ENCODE measurements at regions not wholly inside any gene's neighbourhood (a gene's known extent, or its start where the extent isn't known, plus 50 kb on each side); places are given as distances from the start of the nearest gene placed in this dataset.

GRCh38 chr9:82346040-82346439 lies 357.5 kb downstream of the SPATA31D1 start (continued):
- TF ChIP-seq ZNF518A (tag by site-specific recombination; conservative IDR thresholded peaks at IDR 0.05; ENCODE audit: low read depth) (no peak), YY1 (tag by site-specific recombination; IDR thresholded peaks at IDR 0.05) (no peak), ZNF133 (tag by site-specific recombination; IDR thresholded peaks at IDR 0.05) (no peak), ZNF514 (tag by site-specific recombination; IDR thresholded peaks at IDR 0.05) (no peak), ZBTB44 (tag by site-specific recombination; IDR thresholded peaks at IDR 0.05) (no peak), ZNF585B (tag by site-specific recombination; IDR thresholded peaks at IDR 0.05) (peak; percentile 93), ZNF830 (tag by site-specific recombination; IDR thresholded peaks at IDR 0.05; ENCODE audit: low read depth) (no peak)
- TF ChIP-seq, protein P1, sequence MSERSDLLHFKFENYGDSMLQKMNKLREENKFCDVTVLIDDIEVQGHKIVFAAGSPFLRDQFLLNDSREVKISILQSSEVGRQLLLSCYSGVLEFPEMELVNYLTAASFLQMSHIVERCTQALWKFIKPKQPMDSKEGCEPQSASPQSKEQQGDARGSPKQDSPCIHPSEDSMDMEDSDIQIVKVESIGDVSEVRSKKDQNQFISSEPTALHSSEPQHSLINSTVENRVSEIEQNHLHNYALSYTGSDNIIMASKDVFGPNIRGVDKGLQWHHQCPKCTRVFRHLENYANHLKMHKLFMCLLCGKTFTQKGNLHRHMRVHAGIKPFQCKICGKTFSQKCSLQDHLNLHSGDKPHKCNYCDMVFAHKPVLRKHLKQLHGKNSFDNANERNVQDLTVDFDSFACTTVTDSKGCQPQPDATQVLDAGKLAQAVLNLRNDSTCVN (tag by site-specific recombination; optimal IDR thresholded peaks at IDR 0.05) = no peak

GRCh38 chr9:82353631-82354278 lies 365.2 kb downstream of the SPATA31D1 start:
- TF ChIP-seq ZNF610 (tag by site-specific recombination; IDR thresholded peaks at IDR 0.05; ENCODE audit: borderline replicate concordance) (no peak), ZNF2 (tag by site-specific recombination; IDR thresholded peaks at IDR 0.05) (no peak), ZNF623 (tag by site-specific recombination; IDR thresholded peaks at IDR 0.05) (no peak), ZNF792 (tag by site-specific recombination; IDR thresholded peaks at IDR 0.05) (no peak), YY2 (tag by site-specific recombination; IDR thresholded peaks at IDR 0.05) (no peak), ZNF561 (tag by site-specific recombination; IDR thresholded peaks at IDR 0.05; ENCODE audit: borderline replicate concordance) (no peak), KLF10 (tag by site-specific recombination; IDR thresholded peaks at IDR 0.05) (no peak)
- no peak overlapping the region for H3K4me3 ChIP-seq (ENCODE audit: low read depth, low read length)
- POLR2A ChIA-PET = no interaction called here
- H3K9me3 ChIP-seq (ENCODE audit: control insufficient read depth, insufficient read depth, low read depth, low read length) = no peaks in the 10 kb centered on the region
- CTCF ChIA-PET = no interaction called here
- H3K36me3 ChIP-seq (ENCODE audit: control insufficient read depth in 2 of 2, insufficient read depth in 1 of 2, low read length in 2 of 2) = no peaks in the 10 kb centered on the region
- H3K27ac ChIP-seq (ENCODE audit: extremely low read depth, low read depth, low read length) = no peak overlapping the region
- H3K4me1 ChIP-seq (ENCODE audit: control insufficient read depth, insufficient read depth, low read length) = no peaks in the 10 kb centered on the region

GRCh38 chr9:82354279-82354659 lies 365.7 kb downstream of the SPATA31D1 start:
- no peaks in the 10 kb centered on the region for H3K4me1 ChIP-seq (ENCODE audit: control insufficient read depth, insufficient read depth, low read length)
- no peak overlapping the region for H3K27ac ChIP-seq (ENCODE audit: extremely low read depth, low read depth, low read length)
- CTCF ChIA-PET = no interaction called here
- no peaks in the 10 kb centered on the region for H3K36me3 ChIP-seq (ENCODE audit: control insufficient read depth in 2 of 2, insufficient read depth in 1 of 2, low read length in 2 of 2)
- POLR2A ChIA-PET = no interaction called here
- no peaks in the 10 kb centered on the region for H3K9me3 ChIP-seq (ENCODE audit: control insufficient read depth, insufficient read depth, low read depth, low read length)
- no peak overlapping the region for H3K4me3 ChIP-seq (ENCODE audit: low read depth, low read length)
- TF ChIP-seq ZBTB6 (tag by site-specific recombination; IDR thresholded peaks at IDR 0.05) (no peak), ZNF747 (tag by site-specific recombination; IDR thresholded peaks at IDR 0.05) (no peak), ZNF211 (tag by site-specific recombination; IDR thresholded peaks at IDR 0.05; ENCODE audit: low read depth) (no peak), MZF1 (tag by site-specific recombination; IDR thresholded peaks at IDR 0.05; ENCODE audit: borderline replicate concordance) (no peak), BCL11B (tag by site-specific recombination; IDR thresholded peaks at IDR 0.05; ENCODE audit: low read depth) (no peak), ZNF701 (tag by site-specific recombination; IDR thresholded peaks at IDR 0.05) (no peak), ZNF561 (tag by site-specific recombination; IDR thresholded peaks at IDR 0.05; ENCODE audit: borderline replicate concordance) (no peak), ZNF23 (tag by site-specific recombination; IDR thresholded peaks at IDR 0.05; ENCODE audit: borderline replicate concordance) (no peak), ZNF37A (tag by site-specific recombination; IDR thresholded peaks at IDR 0.05) (no peak)
- TF ChIP-seq, protein P2, sequence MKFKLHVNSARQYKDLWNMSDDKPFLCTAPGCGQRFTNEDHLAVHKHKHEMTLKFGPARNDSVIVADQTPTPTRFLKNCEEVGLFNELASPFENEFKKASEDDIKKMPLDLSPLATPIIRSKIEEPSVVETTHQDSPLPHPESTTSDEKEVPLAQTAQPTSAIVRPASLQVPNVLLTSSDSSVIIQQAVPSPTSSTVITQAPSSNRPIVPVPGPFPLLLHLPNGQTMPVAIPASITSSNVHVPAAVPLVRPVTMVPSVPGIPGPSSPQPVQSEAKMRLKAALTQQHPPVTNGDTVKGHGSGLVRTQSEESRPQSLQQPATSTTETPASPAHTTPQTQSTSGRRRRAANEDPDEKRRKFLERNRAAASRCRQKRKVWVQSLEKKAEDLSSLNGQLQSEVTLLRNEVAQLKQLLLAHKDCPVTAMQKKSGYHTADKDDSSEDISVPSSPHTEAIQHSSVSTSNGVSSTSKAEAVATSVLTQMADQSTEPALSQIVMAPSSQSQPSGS (tag by site-specific recombination; IDR thresholded peaks at IDR 0.05; ENCODE audit: low read depth) = no peak
